Lung (tissue), 11 donors: ENCODE measurements at regions not wholly inside any gene's neighbourhood (a gene's known extent, or its start where the extent isn't known, plus 50 kb on each side); places are given as distances from the start of the nearest gene placed in this dataset.

Source experiments
- ATAC-seq: fragments of 200-7000 bp; cut with Tn5 transposase; one replicate; pipeline ENCODE4 v1.9.1; 2020; ENCODE audit warnings: moderate number of reproducible peaks; ENCODE audit not compliant: insufficient read depth, low FRiP score
- DNase-seq, 3 donors: peaks; one replicate each; pipeline ENCODE4 v3.0.0-alpha.2; 2013 to 2017
- H3K27ac ChIP-seq, 2 donors: one replicate each; pipeline ENCODE4 v1.5.1; 2013; ENCODE audit warnings: mild to moderate bottlenecking in 2 of 2, moderate library complexity in 2 of 2, control low read depth in 1 of 2, inconsistent platforms in 1 of 2, low read depth in 1 of 2, low read length in 1 of 2
- H3K27me3 ChIP-seq, 3 donors: one replicate each; pipeline ENCODE4 v1.5.1; 2013; ENCODE audit warnings: low read length in 2 of 3; ENCODE audit not compliant: control insufficient read depth in 3 of 3, insufficient read depth in 3 of 3
- H3K36me3 ChIP-seq, 4 donors: one replicate each; pipeline ENCODE4 v1.5.1; 2013; ENCODE audit warnings: low read length in 4 of 4, mild to moderate bottlenecking in 1 of 4, moderate library complexity in 1 of 4; ENCODE audit not compliant: control insufficient read depth in 4 of 4, insufficient read depth in 4 of 4
- H3K4me1 ChIP-seq, 5 donors: one replicate each; pipeline ENCODE4 v1.5.1; 2013; ENCODE audit warnings: low read length in 5 of 5, mild to moderate bottlenecking in 2 of 5, moderate library complexity in 1 of 5; ENCODE audit not compliant: control insufficient read depth in 5 of 5, insufficient read depth in 5 of 5
- H3K4me3 ChIP-seq: one replicate; pipeline ENCODE4 v1.5.1; 2013; ENCODE audit warnings: mild to moderate bottlenecking, control low read depth, moderate library complexity
- H3K9ac ChIP-seq, 2 donors: one replicate each; pipeline ENCODE4 v1.5.1; 2013; ENCODE audit warnings: low read length in 2 of 2, control low read depth in 1 of 2; ENCODE audit not compliant: insufficient read depth in 1 of 2
- H3K9me3 ChIP-seq, 4 donors: one replicate each; pipeline ENCODE4 v1.5.1; 2013; ENCODE audit warnings: low read length in 3 of 4, mild to moderate bottlenecking in 1 of 4, moderate library complexity in 1 of 4; ENCODE audit not compliant: control insufficient read depth in 4 of 4, insufficient read depth in 3 of 4
- CTCF ChIP-seq: IDR thresholded peaks from 2 replicates; pipeline ENCODE4 v1.5.1; 2012; ENCODE audit warnings: mild to moderate bottlenecking; ENCODE audit errors: control extremely low read depth, extremely low read depth
- WGBS, 2 donors: extraction: QIAGEN DNeasy Blood & Tissue Kit; methylation state at CpG; one replicate each; pipeline ENCODE4 v1.1.7; 2013; 5-methylcytosine and 5-hydroxymethylcytosine counted together
- donor health status: control.
- donor health status: control.
- donor health status: Bipolar disorder and iron deficiency.
- donor health status: healthy.
- donor health status: DM: yes; HTN: yes; CAD: no.

- no peak for DNase-seq
- no peak overlapping the region for H3K9ac ChIP-seq
- H3K27ac ChIP-seq: no peak overlapping the region
- no peaks in the 10 kb centered on the region for H3K27me3 ChIP-seq
- no peak for ATAC-seq
- peaks cover 0 to 5% (median 0%) of the 10 kb centered on the region in 5 donors for H3K4me1 ChIP-seq
- no peaks in the 10 kb centered on the region for H3K36me3 ChIP-seq
- no peak overlapping the region for H3K4me3 ChIP-seq
- WGBS, 2 donors: 88 to 93% methylated on average over 8 of the region's 8 CpGs
- no peaks in the 10 kb centered on the region for H3K9me3 ChIP-seq
- TF ChIP-seq CTCF: no peak
Measured at GRCh38 chr6:145116591-145117178, 618.6 kb downstream of the EPM2A start.

GRCh38 chr6:145118224-145118623, 617.1 kb downstream of the EPM2A start:
- H3K9ac ChIP-seq: no peak overlapping the region
- no peak for DNase-seq
- H3K27me3 ChIP-seq: no peaks in the 10 kb centered on the region
- no peak for ATAC-seq
- H3K36me3 ChIP-seq: no peaks in the 10 kb centered on the region
- H3K9me3 ChIP-seq: peaks cover 0 to 3% (median 0%) of the 10 kb centered on the region in 4 donors
- no peak overlapping the region for H3K27ac ChIP-seq
- no peak for TF ChIP-seq CTCF
- no peak overlapping the region for H3K4me3 ChIP-seq
- WGBS, 2 donors: 93% methylated on average over 4 of the region's 4 CpGs
- H3K4me1 ChIP-seq: peaks cover 0 to 5% (median 0%) of the 10 kb centered on the region in 5 donors

- Histone ChIP-seq H3K27ac (no peak overlapping the region), H3K9me3 (peaks cover 0 to 3% (median 0%) of the 10 kb centered on the region in 4 donors), H3K4me3 (no peak overlapping the region), H3K27me3 (no peaks in the 10 kb centered on the region), H3K4me1 (peaks cover 0 to 5% (median 0%) of the 10 kb centered on the region in 5 donors), H3K36me3 (no peaks in the 10 kb centered on the region), H3K9ac (no peak overlapping the region)
- ATAC-seq (no peak), DNase-seq (no peak)
- 87 to 91% methylated on average over 4 of the region's 4 CpGs for WGBS, 2 donors
- TF ChIP-seq CTCF: no peak
Measured at GRCh38 chr6:145119081-145119480, 616.2 kb downstream of the EPM2A start.

- no peaks in the 10 kb centered on the region for H3K36me3 ChIP-seq
- no peaks in the 10 kb centered on the region for H3K9me3 ChIP-seq
- WGBS, 2 donors: 93 to 98% methylated on average over 2 of the region's 2 CpGs
- no peak for DNase-seq
- no peaks in the 10 kb centered on the region for H3K4me1 ChIP-seq
- ATAC-seq: no peak
- H3K27ac ChIP-seq: no peak overlapping the region
- TF ChIP-seq CTCF: no peak
- no peaks in the 10 kb centered on the region for H3K27me3 ChIP-seq
- H3K9ac ChIP-seq: no peak overlapping the region
- no peak overlapping the region for H3K4me3 ChIP-seq
Measured at GRCh38 chr6:145132709-145133108, 602.6 kb downstream of the EPM2A start.
